CD8-positive, alpha-beta memory T cell (primary cell): ENCODE measurements at regions not wholly inside any gene's neighbourhood (a gene's known extent, or its start where the extent isn't known, plus 50 kb on each side); places are given as distances from the start of the nearest gene placed in this dataset.

Source experiments
- CTCF ChIA-PET: fragments of 350-600 bp; sonication (Branson Sonifier 250); formaldehyde crosslinking; loops from one replicate; lab custom pipeline; 2021; ENCODE audit warnings: antibody characterized with exemption; lab: Charles Lee
- POLR2A ChIA-PET: fragments of 350-600 bp; sonication (Branson Sonifier 250); formaldehyde crosslinking; loops from one replicate; lab custom pipeline; 2021; ENCODE audit warnings: antibody characterized with exemption; lab: Charles Lee
- DNase-seq, 5 donors: peaks; one replicate each; pipeline versions ENCODE4 v3.0.0 to v3.0.0-alpha.2; 2020 to 2022; ENCODE audit warnings: mixed read lengths in 1 of 5
- H3K27ac ChIP-seq: one replicate; pipeline ENCODE4 v1.7.0; 2013; ENCODE audit warnings: low read depth, mild to moderate bottlenecking, low read length, moderate library complexity
- H3K27me3 ChIP-seq: 2 replicates; pipeline ENCODE4 v1.7.0; 2013; ENCODE audit warnings: low read length, mild to moderate bottlenecking; ENCODE audit not compliant: insufficient read depth, poor library complexity, severe bottlenecking
- H3K36me3 ChIP-seq: 2 replicates; pipeline ENCODE4 v1.7.0; 2013; ENCODE audit warnings: mild to moderate bottlenecking, low read length, moderate library complexity; ENCODE audit not compliant: insufficient read depth
- H3K4me1 ChIP-seq: 2 replicates; pipeline ENCODE4 v1.7.0; 2013; ENCODE audit warnings: mild to moderate bottlenecking, low read length, moderate library complexity; ENCODE audit not compliant: insufficient read depth
- H3K4me3 ChIP-seq: 2 replicates; pipeline ENCODE4 v1.7.0; 2013; ENCODE audit warnings: mild to moderate bottlenecking, low read length
- H3K9me3 ChIP-seq: 2 replicates; pipeline ENCODE4 v1.7.0; 2013; ENCODE audit warnings: mild to moderate bottlenecking, low read length
- H3K27ac Mint-ChIP-seq, 8 donors: one replicate each; pipeline ENCODE4 v1.8.0; 2020 to 2021; ENCODE audit warnings: mixed read lengths in 8 of 8, mild to moderate bottlenecking in 6 of 8, inconsistent platforms in 3 of 8, moderate library complexity in 3 of 8
- H3K27me3 Mint-ChIP-seq, 2 donors: one replicate each; pipeline ENCODE4 v1.8.0; 2020 to 2021; ENCODE audit warnings: mixed read lengths in 2 of 2, mild to moderate bottlenecking in 1 of 2, moderate library complexity in 1 of 2
- H3K36me3 Mint-ChIP-seq, 3 donors: one replicate each; pipeline ENCODE4 v1.8.0; 2020 to 2021; ENCODE audit warnings: mixed read lengths in 3 of 3, inconsistent platforms in 1 of 3, mild to moderate bottlenecking in 1 of 3
- H3K4me1 Mint-ChIP-seq, 3 donors: one replicate each; pipeline ENCODE4 v1.8.0; 2020 to 2021; ENCODE audit warnings: mixed read lengths in 3 of 3, inconsistent platforms in 1 of 3, mild to moderate bottlenecking in 1 of 3
- H3K4me3 Mint-ChIP-seq, 7 donors: one replicate each; pipeline ENCODE4 v1.8.0; 2020 to 2021; ENCODE audit warnings: mixed read lengths in 7 of 7, mild to moderate bottlenecking in 6 of 7, moderate library complexity in 4 of 7, inconsistent platforms in 2 of 7
- H3K9me3 Mint-ChIP-seq, 5 donors: one replicate each; pipeline ENCODE4 v1.8.0; 2020 to 2022; ENCODE audit warnings: mixed read lengths in 5 of 5, mild to moderate bottlenecking in 3 of 5, moderate library complexity in 2 of 5, inconsistent platforms in 1 of 5

DNA sequence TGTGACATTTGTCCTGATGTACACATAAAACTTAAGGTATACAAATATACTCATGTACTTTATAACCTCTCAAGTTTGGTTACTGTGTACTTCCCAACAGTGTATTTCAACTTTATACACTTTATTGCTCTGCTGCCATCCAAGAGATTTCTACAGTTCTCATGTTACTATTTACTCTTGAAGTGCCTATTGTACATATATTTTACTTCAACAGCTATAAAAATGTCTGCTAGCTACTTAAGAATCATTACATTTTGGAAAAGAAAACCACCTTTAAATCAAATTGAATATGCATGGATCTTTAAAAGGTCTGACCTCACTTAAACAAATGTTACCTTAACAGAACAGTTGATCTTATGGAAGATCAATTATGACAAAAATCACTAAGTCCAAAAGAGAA is 1056.4 kb downstream of the ADGRL3 start:
- Histone ChIP-seq H3K36me3 (no peaks in the 10 kb centered on the region), H3K4me1 (no peaks in the 10 kb centered on the region), H3K27ac (no peak overlapping the region), H3K9me3 (no peaks in the 10 kb centered on the region), H3K27me3 (no peaks in the 10 kb centered on the region), H3K4me3 (no peak overlapping the region)
- H3K27me3 Mint-ChIP-seq, result no peaks in the 10 kb centered on the region
- no peak for DNase-seq
- H3K27ac Mint-ChIP-seq, result no peak overlapping the region
- no peak overlapping the region for H3K4me3 Mint-ChIP-seq
- H3K36me3 Mint-ChIP-seq, result no peaks in the 10 kb centered on the region
- no peaks in the 10 kb centered on the region for H3K4me1 Mint-ChIP-seq
- ChIA-PET CTCF (no interaction called here), POLR2A (no interaction called here)
- H3K9me3 Mint-ChIP-seq, result peaks cover 4 to 52% (median 7%) of the 10 kb centered on the region in 5 donors

DNA sequence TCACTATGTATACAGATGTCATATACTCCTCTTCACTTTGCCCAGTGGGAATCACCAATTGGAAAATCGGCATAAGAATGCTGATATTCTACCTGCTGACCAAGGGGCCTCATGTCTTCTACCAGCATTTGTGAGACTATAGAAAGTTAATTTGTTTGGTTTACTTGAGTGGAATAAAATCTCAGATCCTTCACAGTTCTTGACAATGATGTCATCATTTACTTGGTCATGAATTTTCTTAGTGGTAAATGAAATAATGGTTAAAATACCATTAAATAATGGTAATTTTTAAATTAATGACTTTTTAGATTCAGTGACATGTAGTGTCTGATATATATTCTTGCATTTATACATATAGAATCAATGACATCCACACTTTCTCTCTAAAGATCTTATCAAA is 1052.6 kb downstream of the ADGRL3 start:
- Histone ChIP-seq H3K27me3 (no peaks in the 10 kb centered on the region), H3K4me1 (no peaks in the 10 kb centered on the region), H3K36me3 (no peaks in the 10 kb centered on the region), H3K4me3 (no peak overlapping the region), H3K9me3 (no peaks in the 10 kb centered on the region), H3K27ac (no peak overlapping the region)
- POLR2A ChIA-PET, result no interaction called here
- DNase-seq, result no peak
- CTCF ChIA-PET, result no interaction called here
- Mint-ChIP-seq H3K4me3 (no peak overlapping the region), H3K27me3 (peaks cover 0 to 1% of the 10 kb centered on the region in 2 donors), H3K4me1 (no peaks in the 10 kb centered on the region), H3K36me3 (no peaks in the 10 kb centered on the region), H3K9me3 (peaks cover 4 to 50% (median 7%) of the 10 kb centered on the region in 5 donors), H3K27ac (no peak overlapping the region)

DNA sequence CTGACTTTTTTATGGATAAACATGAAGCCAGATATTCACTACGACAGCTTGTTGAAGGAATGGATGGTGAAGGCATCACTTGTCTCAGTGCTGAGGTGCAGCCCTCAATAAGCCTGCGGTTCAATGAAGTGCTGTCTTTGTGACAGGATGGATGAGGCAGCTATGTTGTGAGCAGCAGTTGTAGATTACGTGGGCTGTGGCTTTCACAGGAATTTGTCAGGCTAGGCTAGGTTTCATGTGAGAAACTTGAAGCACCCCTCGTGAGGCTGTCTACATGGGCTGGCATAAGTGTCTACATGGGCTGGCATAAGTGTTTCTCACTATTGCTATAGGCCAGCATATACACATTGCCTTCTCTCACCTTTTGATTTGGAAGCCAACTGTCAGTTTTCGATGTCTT is 1050.0 kb downstream of the ADGRL3 start:
- H3K4me3 Mint-ChIP-seq, result no peak overlapping the region
- H3K9me3 Mint-ChIP-seq, result peaks cover 2 to 46% (median 3%) of the 10 kb centered on the region in 5 donors
- Histone ChIP-seq H3K36me3 (no peaks in the 10 kb centered on the region), H3K27ac (no peak overlapping the region), H3K27me3 (no peaks in the 10 kb centered on the region), H3K9me3 (no peaks in the 10 kb centered on the region), H3K4me3 (no peak overlapping the region), H3K4me1 (no peaks in the 10 kb centered on the region)
- no peaks in the 10 kb centered on the region for H3K36me3 Mint-ChIP-seq
- H3K4me1 Mint-ChIP-seq, result no peaks in the 10 kb centered on the region
- H3K27ac Mint-ChIP-seq, result no peak overlapping the region
- DNase-seq, result no peak
- POLR2A ChIA-PET, result no interaction called here
- CTCF ChIA-PET, result no interaction called here
- H3K27me3 Mint-ChIP-seq, result peaks cover 0 to 1% of the 10 kb centered on the region in 2 donors

DNA sequence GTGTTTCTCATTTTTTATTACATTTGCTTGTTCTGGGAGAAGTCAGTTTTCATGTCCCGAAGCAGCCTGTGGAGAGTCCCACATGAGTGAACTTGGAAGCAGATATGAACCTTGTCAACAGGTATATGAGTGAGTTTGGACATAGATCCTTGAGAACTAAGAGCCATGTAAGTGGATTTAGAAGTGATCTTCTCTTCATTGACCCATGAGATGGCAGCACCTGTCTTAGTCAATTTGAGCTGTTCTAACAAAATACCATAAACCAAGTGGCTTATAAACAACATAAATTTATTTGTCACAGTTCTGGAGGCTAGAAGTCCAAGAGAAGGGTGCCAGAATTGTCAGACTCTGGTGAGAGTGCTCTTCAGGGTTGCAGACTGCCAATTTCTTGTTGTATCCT is 1043.8 kb downstream of the ADGRL3 start:
- Histone ChIP-seq H3K36me3 (no peaks in the 10 kb centered on the region), H3K4me1 (no peaks in the 10 kb centered on the region), H3K27me3 (no peaks in the 10 kb centered on the region), H3K9me3 (no peaks in the 10 kb centered on the region), H3K4me3 (no peak overlapping the region), H3K27ac (no peak overlapping the region)
- CTCF ChIA-PET, result no interaction called here
- no peaks in the 10 kb centered on the region for H3K36me3 Mint-ChIP-seq
- no peak for DNase-seq
- peaks cover 5 to 26% (median 10%) of the 10 kb centered on the region in 5 donors for H3K9me3 Mint-ChIP-seq
- no peak overlapping the region for H3K4me3 Mint-ChIP-seq
- H3K27ac Mint-ChIP-seq, result no peak overlapping the region
- POLR2A ChIA-PET, result no interaction called here
- H3K4me1 Mint-ChIP-seq, result no peaks in the 10 kb centered on the region
- H3K27me3 Mint-ChIP-seq, result no peaks in the 10 kb centered on the region

GRCh38 chr4:62235911-62236310 is 1035.8 kb downstream of the ADGRL3 start:
- POLR2A ChIA-PET, result no interaction called here
- H3K27me3 Mint-ChIP-seq, result no peaks in the 10 kb centered on the region
- no peak overlapping the region for H3K4me3 Mint-ChIP-seq
- no peaks in the 10 kb centered on the region for H3K9me3 ChIP-seq
- H3K4me3 ChIP-seq, result no peak overlapping the region
- CTCF ChIA-PET, result no interaction called here
- H3K27ac ChIP-seq, result no peak overlapping the region
- H3K4me1 ChIP-seq, result no peaks in the 10 kb centered on the region
- H3K36me3 ChIP-seq, result no peaks in the 10 kb centered on the region
- H3K36me3 Mint-ChIP-seq, result no peaks in the 10 kb centered on the region
- no peaks in the 10 kb centered on the region for H3K4me1 Mint-ChIP-seq
- H3K27me3 ChIP-seq, result no peaks in the 10 kb centered on the region
- DNase-seq, result no peak
- peaks cover 7 to 27% (median 23%) of the 10 kb centered on the region in 5 donors for H3K9me3 Mint-ChIP-seq
- no peak overlapping the region for H3K27ac Mint-ChIP-seq

DNA sequence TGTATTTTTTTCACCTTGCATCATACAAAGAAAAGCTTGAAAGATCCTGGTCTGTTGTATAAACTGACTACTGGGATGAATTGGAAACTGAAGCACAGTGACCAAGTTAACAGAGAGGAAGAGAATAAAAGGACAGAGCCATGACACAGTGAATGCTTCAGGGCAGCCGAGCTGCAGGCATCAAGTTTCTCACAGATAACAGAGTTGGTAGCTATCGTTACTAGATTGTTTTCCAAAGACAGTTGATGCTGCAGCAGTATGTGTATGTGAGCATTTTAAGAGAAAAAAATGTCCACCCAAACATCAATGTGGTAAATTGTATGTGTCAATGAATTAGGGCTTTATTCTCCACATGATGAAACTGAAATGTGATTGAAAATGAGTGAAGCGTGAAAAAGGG is 1032.7 kb downstream of the ADGRL3 start:
- CTCF ChIA-PET, result no interaction called here
- no peaks in the 10 kb centered on the region for H3K4me1 Mint-ChIP-seq
- H3K36me3 ChIP-seq, result no peaks in the 10 kb centered on the region
- no peak overlapping the region for H3K27ac ChIP-seq
- H3K4me3 Mint-ChIP-seq, result no peak overlapping the region
- H3K27me3 Mint-ChIP-seq, result no peaks in the 10 kb centered on the region
- POLR2A ChIA-PET, result no interaction called here
- H3K4me3 ChIP-seq, result no peak overlapping the region
- no peak for DNase-seq
- H3K4me1 ChIP-seq, result no peaks in the 10 kb centered on the region
- peaks cover 4 to 25% (median 11%) of the 10 kb centered on the region in 5 donors for H3K9me3 Mint-ChIP-seq
- H3K9me3 ChIP-seq, result no peaks in the 10 kb centered on the region
- no peak overlapping the region for H3K27ac Mint-ChIP-seq
- H3K36me3 Mint-ChIP-seq, result no peaks in the 10 kb centered on the region
- H3K27me3 ChIP-seq, result no peaks in the 10 kb centered on the region

DNA sequence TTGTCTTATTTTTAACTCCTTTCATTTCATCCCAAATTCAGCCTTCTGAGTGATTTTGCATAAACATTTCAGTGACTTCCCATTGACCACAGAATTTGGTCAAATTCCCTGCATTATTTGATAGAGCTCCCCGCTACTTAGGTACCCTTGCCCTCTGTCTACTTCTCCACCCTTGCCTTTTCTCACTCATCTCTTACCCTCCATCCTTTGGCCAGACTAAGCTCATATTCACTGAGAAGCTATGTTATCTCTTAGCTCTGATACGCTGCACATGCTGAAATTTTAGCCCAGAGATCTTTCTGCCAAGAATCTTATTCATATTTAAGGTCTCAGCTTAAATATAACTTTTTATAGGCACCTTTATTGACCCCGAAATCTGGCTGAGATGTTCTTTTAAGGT is 1031.9 kb downstream of the ADGRL3 start:
- Mint-ChIP-seq H3K4me3 (no peak overlapping the region), H3K36me3 (no peaks in the 10 kb centered on the region)
- POLR2A ChIA-PET, result no interaction called here

DNA sequence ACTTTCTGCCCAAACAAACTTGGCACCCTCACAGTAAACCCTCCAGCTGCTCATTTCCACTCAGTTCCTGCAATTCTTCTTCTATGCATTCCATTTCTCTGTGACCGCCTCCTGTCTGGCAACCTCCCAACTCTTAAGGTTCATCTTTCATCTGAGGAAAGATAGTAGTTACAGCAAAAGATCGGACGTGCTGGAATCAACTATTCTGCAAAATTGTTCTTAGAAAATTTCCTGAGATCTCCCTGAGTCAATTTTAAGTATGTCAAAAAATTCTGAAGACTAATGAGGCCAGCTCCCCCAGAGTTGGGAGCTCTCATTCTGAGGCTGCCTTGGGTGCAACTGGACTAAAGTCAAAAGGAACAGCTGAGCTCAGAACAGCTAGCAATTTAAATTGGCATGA is 1026.0 kb downstream of the ADGRL3 start:
- no peak overlapping the region for H3K27ac ChIP-seq
- Mint-ChIP-seq H3K36me3 (no peaks in the 10 kb centered on the region), H3K27me3 (no peaks in the 10 kb centered on the region), H3K4me1 (no peaks in the 10 kb centered on the region), H3K27ac (no peak overlapping the region), H3K9me3 (peaks cover 5 to 18% (median 5%) of the 10 kb centered on the region in 5 donors), H3K4me3 (no peak overlapping the region)
- H3K4me1 ChIP-seq, result no peaks in the 10 kb centered on the region
- POLR2A ChIA-PET, result no interaction called here
- DNase-seq, result no peak
- CTCF ChIA-PET, result interaction anchor here (1.0 kb wide), 1 partner anchor 57 kb away, joined by 3 read pairs; no protein-coding TSS in a partner anchor
- no peak overlapping the region for H3K4me3 ChIP-seq
- no peaks in the 10 kb centered on the region for H3K27me3 ChIP-seq
- H3K9me3 ChIP-seq, result no peaks in the 10 kb centered on the region
- H3K36me3 ChIP-seq, result no peaks in the 10 kb centered on the region

More for the DNA sequence above, 1031.9 kb downstream of the ADGRL3 start:
- H3K4me1 Mint-ChIP-seq, result no peaks in the 10 kb centered on the region
- Histone ChIP-seq H3K36me3 (no peaks in the 10 kb centered on the region), H3K9me3 (no peaks in the 10 kb centered on the region), H3K27ac (no peak overlapping the region), H3K4me3 (no peak overlapping the region), H3K4me1 (no peaks in the 10 kb centered on the region), H3K27me3 (no peaks in the 10 kb centered on the region)
- H3K27ac Mint-ChIP-seq, result no peak overlapping the region
- H3K9me3 Mint-ChIP-seq, result peaks cover 4 to 22% (median 11%) of the 10 kb centered on the region in 5 donors
- CTCF ChIA-PET, result no interaction called here
- no peak for DNase-seq
- no peaks in the 10 kb centered on the region for H3K27me3 Mint-ChIP-seq

GRCh38 chr4:62222121-62222520 is 1022.0 kb downstream of the ADGRL3 start:
- CTCF ChIA-PET, result no interaction called here
- H3K4me1 ChIP-seq, result no peaks in the 10 kb centered on the region
- no peak overlapping the region for H3K27ac ChIP-seq
- DNase-seq, result no peak
- H3K4me1 Mint-ChIP-seq, result no peaks in the 10 kb centered on the region
- no peaks in the 10 kb centered on the region for H3K36me3 Mint-ChIP-seq
- no peaks in the 10 kb centered on the region for H3K27me3 Mint-ChIP-seq
- H3K4me3 ChIP-seq, result no peak overlapping the region
- H3K27me3 ChIP-seq, result no peaks in the 10 kb centered on the region
- no peak overlapping the region for H3K4me3 Mint-ChIP-seq
- POLR2A ChIA-PET, result no interaction called here
- no peaks in the 10 kb centered on the region for H3K9me3 ChIP-seq
- peaks cover 8 to 20% (median 14%) of the 10 kb centered on the region in 5 donors for H3K9me3 Mint-ChIP-seq
- no peaks in the 10 kb centered on the region for H3K36me3 ChIP-seq
- H3K27ac Mint-ChIP-seq, result no peak overlapping the region
